IMR-90 (cell line): ENCODE measurements at regions not wholly inside any gene's neighbourhood (a gene's known extent, or its start where the extent isn't known, plus 50 kb on each side); places are given as distances from the start of the nearest gene placed in this dataset.

Experiments
- SMC3 ChIP-seq: fragments of 150-350 bp; IDR thresholded peaks from 2 replicates; pipeline ENCODE4 v1.6.1; 2016; ENCODE audit warnings: low read depth, mild to moderate bottlenecking, antibody characterized with exemption, low read length, moderate library complexity
- TF ChIP-seq, protein P1 (sequence below): conservative IDR thresholded peaks from 2 replicates; pipeline ENCODE4 v1.5.1; 2012; ENCODE audit warnings: mild to moderate bottlenecking, low read depth, low read length, improper control_type of control experiment

DNA sequence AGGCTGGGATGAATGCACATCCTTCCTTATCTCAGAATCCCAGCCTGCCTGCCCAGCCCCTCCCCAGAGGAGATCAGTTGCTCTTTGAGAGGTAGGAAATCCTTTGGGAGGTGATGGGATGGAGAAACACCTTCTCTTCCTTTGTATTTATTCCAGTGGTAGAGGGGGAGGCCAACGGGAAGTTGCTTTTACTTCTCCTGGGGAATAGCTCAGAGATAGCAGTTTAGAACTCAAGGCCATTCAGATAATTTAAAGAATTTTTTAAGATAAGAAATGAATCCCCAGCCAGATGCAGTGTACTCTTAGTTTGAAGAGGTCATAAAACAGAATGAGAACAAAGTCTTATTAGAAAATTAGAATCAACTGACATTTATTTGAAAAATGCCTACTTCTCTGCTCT lies 67.4 kb upstream of the PPM1B start:
- TF ChIP-seq, protein P1, sequence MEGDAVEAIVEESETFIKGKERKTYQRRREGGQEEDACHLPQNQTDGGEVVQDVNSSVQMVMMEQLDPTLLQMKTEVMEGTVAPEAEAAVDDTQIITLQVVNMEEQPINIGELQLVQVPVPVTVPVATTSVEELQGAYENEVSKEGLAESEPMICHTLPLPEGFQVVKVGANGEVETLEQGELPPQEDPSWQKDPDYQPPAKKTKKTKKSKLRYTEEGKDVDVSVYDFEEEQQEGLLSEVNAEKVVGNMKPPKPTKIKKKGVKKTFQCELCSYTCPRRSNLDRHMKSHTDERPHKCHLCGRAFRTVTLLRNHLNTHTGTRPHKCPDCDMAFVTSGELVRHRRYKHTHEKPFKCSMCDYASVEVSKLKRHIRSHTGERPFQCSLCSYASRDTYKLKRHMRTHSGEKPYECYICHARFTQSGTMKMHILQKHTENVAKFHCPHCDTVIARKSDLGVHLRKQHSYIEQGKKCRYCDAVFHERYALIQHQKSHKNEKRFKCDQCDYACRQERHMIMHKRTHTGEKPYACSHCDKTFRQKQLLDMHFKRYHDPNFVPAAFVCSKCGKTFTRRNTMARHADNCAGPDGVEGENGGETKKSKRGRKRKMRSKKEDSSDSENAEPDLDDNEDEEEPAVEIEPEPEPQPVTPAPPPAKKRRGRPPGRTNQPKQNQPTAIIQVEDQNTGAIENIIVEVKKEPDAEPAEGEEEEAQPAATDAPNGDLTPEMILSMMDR: no peak
- TF ChIP-seq SMC3: no peak
